ENCODE measurements at regions not wholly inside any gene's neighbourhood (a gene's known extent, or its start where the extent isn't known, plus 50 kb on each side); places are given as distances from the start of the nearest gene placed in this dataset.

DNA sequence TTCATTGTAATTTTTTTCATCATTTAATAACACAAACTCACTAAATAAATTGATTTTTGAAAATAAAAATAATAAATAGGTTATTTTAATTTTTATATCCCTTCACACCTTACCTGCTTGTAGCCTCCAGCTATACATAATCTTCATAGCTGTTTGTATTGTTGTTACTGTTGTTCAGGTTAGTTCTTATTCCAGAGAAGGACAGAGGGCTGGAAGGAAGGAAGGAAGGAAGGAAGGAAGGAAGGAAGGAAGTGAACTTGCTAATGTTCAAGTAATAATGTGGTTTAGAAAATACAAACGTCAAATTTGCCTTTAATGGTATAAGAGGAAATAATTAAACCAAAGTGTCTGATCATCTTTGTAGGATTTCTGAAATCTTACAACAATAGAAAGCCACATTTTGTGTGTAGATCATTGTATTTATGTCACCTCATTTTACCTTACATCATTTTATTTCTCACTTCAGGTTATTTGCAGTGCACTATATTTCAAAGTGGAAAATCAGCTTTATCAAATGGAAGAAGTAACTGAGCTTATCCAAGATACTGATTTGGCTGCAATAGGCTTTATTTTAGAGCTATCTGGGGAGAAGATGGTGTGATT is 660.0 kb upstream of the CCDC54 start:
- H3K79me2 ChIP-seq (ENCODE audit: control insufficient read depth, insufficient read depth, low read length, poor library complexity), result no peaks in the 10 kb centered on the region
- no peaks in the 10 kb centered on the region for H3K79me1 ChIP-seq (ENCODE audit: low read length)
- no peak overlapping the region for H3K4me3 ChIP-seq (ENCODE audit: low read depth, low read length)
- H4K12ac ChIP-seq (ENCODE audit: low read depth, low read length), result no peak overlapping the region
- no peak overlapping the region for H4K91ac ChIP-seq (ENCODE audit: low read depth, low read length)
- no CpG with 5 or more reads among the region's 1 CpG for WGBS (ENCODE audit: extremely low coverage, insufficient coverage, insufficient read length)
- no peak overlapping the region for H2AK5ac ChIP-seq (ENCODE audit: low read length)
- no peak overlapping the region for H3K14ac ChIP-seq (ENCODE audit: low read length)
- no peak overlapping the region for H3K4ac ChIP-seq (ENCODE audit: low read depth, low read length)
- no peak overlapping the region for H2BK12ac ChIP-seq (ENCODE audit: low read length)
- H3K36me3 ChIP-seq (ENCODE audit: control insufficient read depth in 1 of 2, insufficient read depth in 2 of 2, low read length in 2 of 2), result no peaks in the 10 kb centered on the region
- no peak overlapping the region for H3K27ac ChIP-seq (ENCODE audit: low read depth, low read length)
- no peak overlapping the region for H3K18ac ChIP-seq (ENCODE audit: low read length)
- H3K9ac ChIP-seq (ENCODE audit: low read length), result no peak overlapping the region
- H2BK120ac ChIP-seq (ENCODE audit: insufficient read depth, low read length, poor library complexity), result no peak overlapping the region
- no peak overlapping the region for H2AFZ ChIP-seq (ENCODE audit: insufficient read depth, low read length, poor library complexity)
- no peak overlapping the region for H2BK5ac ChIP-seq (ENCODE audit: low read depth, low read length, poor library complexity)
- H3K4me1 ChIP-seq (ENCODE audit: control insufficient read depth in 1 of 2, insufficient read depth in 2 of 2, low read length in 2 of 2), result no peaks in the 10 kb centered on the region
- peaks cover 4% of the 10 kb centered on the region for H3K9me3 ChIP-seq (ENCODE audit: insufficient read depth, low read depth, low read length)
- H3K4me2 ChIP-seq (ENCODE audit: low read length), result no peak overlapping the region
- DNase-seq, result no peak
- no peaks in the 10 kb centered on the region for H3K27me3 ChIP-seq (ENCODE audit: insufficient read depth, low read length)
- H3K23ac ChIP-seq (ENCODE audit: low read length), result no peak overlapping the region
- no peak overlapping the region for H4K8ac ChIP-seq (ENCODE audit: low read depth, low read length)

DNA sequence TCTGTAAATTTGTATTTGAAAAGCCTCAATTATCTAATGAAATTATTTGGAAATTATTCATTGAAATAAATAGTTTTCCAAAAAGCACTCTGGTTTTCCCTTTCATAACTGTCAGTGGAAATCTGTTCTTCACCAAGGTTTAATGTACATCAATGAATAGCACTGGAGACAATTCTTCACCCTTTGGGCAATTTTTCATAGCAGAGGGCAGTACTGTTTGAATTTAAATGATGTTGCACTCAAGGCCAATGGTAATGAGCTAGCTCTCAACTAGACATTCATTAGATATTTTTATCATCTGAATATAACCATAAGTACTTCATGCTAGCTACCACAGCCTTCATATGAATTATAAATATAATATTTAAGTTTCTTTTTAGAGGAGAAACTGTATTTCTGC is 658.2 kb upstream of the CCDC54 start:
- Histone ChIP-seq H4K91ac (ENCODE audit: low read depth, low read length) (no peak overlapping the region), H3K4me2 (ENCODE audit: low read length) (no peak overlapping the region), H4K8ac (ENCODE audit: low read depth, low read length) (no peak overlapping the region), H2BK12ac (ENCODE audit: low read length) (no peak overlapping the region), H3K27ac (ENCODE audit: low read depth, low read length) (no peak overlapping the region), H3K36me3 (ENCODE audit: control insufficient read depth in 1 of 2, insufficient read depth in 2 of 2, low read length in 2 of 2) (no peaks in the 10 kb centered on the region), H3K18ac (ENCODE audit: low read length) (no peak overlapping the region), H3K9ac (ENCODE audit: low read length) (no peak overlapping the region), H3K4me1 (ENCODE audit: control insufficient read depth in 1 of 2, insufficient read depth in 2 of 2, low read length in 2 of 2) (no peaks in the 10 kb centered on the region), H2AFZ (ENCODE audit: insufficient read depth, low read length, poor library complexity) (no peak overlapping the region), H3K4ac (ENCODE audit: low read depth, low read length) (no peak overlapping the region), H3K4me3 (ENCODE audit: low read depth, low read length) (no peak overlapping the region), H3K23ac (ENCODE audit: low read length) (no peak overlapping the region), H2BK5ac (ENCODE audit: low read depth, low read length, poor library complexity) (no peak overlapping the region), H4K12ac (ENCODE audit: low read depth, low read length) (no peak overlapping the region), H3K79me2 (ENCODE audit: control insufficient read depth, insufficient read depth, low read length, poor library complexity) (no peaks in the 10 kb centered on the region), H3K14ac (ENCODE audit: low read length) (no peak overlapping the region), H3K27me3 (ENCODE audit: insufficient read depth, low read length) (no peaks in the 10 kb centered on the region), H2AK5ac (ENCODE audit: low read length) (no peak overlapping the region), H3K79me1 (ENCODE audit: low read length) (no peaks in the 10 kb centered on the region), H2BK120ac (ENCODE audit: insufficient read depth, low read length, poor library complexity) (no peak overlapping the region), H3K9me3 (ENCODE audit: insufficient read depth, low read depth, low read length) (peaks cover 4% of the 10 kb centered on the region)
- no peak for DNase-seq

- Histone ChIP-seq H3K79me1 (ENCODE audit: low read length) (no peaks in the 10 kb centered on the region), H3K9me3 (ENCODE audit: insufficient read depth, low read depth, low read length) (peaks cover 4% of the 10 kb centered on the region), H3K27ac (ENCODE audit: low read depth, low read length) (no peak overlapping the region), H3K23ac (ENCODE audit: low read length) (no peak overlapping the region), H2BK5ac (ENCODE audit: low read depth, low read length, poor library complexity) (no peak overlapping the region), H2BK12ac (ENCODE audit: low read length) (no peak overlapping the region), H3K79me2 (ENCODE audit: control insufficient read depth, insufficient read depth, low read length, poor library complexity) (no peaks in the 10 kb centered on the region), H3K27me3 (ENCODE audit: insufficient read depth, low read length) (no peaks in the 10 kb centered on the region), H3K36me3 (ENCODE audit: control insufficient read depth in 1 of 2, insufficient read depth in 2 of 2, low read length in 2 of 2) (no peaks in the 10 kb centered on the region), H3K18ac (ENCODE audit: low read length) (no peak overlapping the region), H4K12ac (ENCODE audit: low read depth, low read length) (no peak overlapping the region), H3K4me3 (ENCODE audit: low read depth, low read length) (no peak overlapping the region), H3K9ac (ENCODE audit: low read length) (no peak overlapping the region), H4K91ac (ENCODE audit: low read depth, low read length) (no peak overlapping the region), H2AK5ac (ENCODE audit: low read length) (no peak overlapping the region), H3K14ac (ENCODE audit: low read length) (no peak overlapping the region), H4K8ac (ENCODE audit: low read depth, low read length) (no peak overlapping the region), H2AFZ (ENCODE audit: insufficient read depth, low read length, poor library complexity) (no peak overlapping the region), H3K4ac (ENCODE audit: low read depth, low read length) (no peak overlapping the region), H2BK120ac (ENCODE audit: insufficient read depth, low read length, poor library complexity) (no peak overlapping the region), H3K4me2 (ENCODE audit: low read length) (no peak overlapping the region), H3K4me1 (ENCODE audit: control insufficient read depth in 1 of 2, insufficient read depth in 2 of 2, low read length in 2 of 2) (no peaks in the 10 kb centered on the region)
- no CpG with 5 or more reads among the region's 2 CpGs for WGBS (ENCODE audit: extremely low coverage, insufficient coverage, insufficient read length)
- DNase-seq, result no peak
These were observed 657.7 kb upstream of the CCDC54 start for GRCh38 chr3:106719583-106719982.

DNA sequence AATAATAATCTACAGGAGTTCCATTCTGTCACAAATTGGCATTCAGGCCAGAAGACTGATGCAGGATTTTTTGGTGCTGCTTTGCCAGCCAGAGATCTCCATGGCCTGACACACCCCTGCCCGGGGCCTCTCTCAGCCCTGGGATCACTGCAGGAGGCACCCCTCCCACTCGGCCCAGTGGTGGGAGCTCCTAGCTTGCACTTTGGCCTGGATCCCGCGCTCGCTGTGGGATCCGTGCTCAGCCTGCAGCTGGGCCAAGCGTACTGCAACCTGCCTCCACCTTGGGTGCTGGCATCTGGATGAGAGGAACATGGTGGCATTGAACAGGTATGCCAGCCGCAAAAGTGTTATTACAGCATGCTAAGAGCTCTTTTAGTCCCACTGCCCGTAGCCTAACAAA is 656.7 kb upstream of the CCDC54 start:
- Histone ChIP-seq H3K9ac (ENCODE audit: low read length) (no peak overlapping the region), H3K9me3 (ENCODE audit: insufficient read depth, low read depth, low read length) (peaks cover 4% of the 10 kb centered on the region), H2BK120ac (ENCODE audit: insufficient read depth, low read length, poor library complexity) (no peak overlapping the region), H3K4ac (ENCODE audit: low read depth, low read length) (no peak overlapping the region), H3K4me2 (ENCODE audit: low read length) (no peak overlapping the region), H4K91ac (ENCODE audit: low read depth, low read length) (no peak overlapping the region), H3K27me3 (ENCODE audit: insufficient read depth, low read length) (no peaks in the 10 kb centered on the region), H3K4me3 (ENCODE audit: low read depth, low read length) (no peak overlapping the region), H3K23ac (ENCODE audit: low read length) (no peak overlapping the region), H2BK12ac (ENCODE audit: low read length) (no peak overlapping the region), H3K4me1 (ENCODE audit: control insufficient read depth in 1 of 2, insufficient read depth in 2 of 2, low read length in 2 of 2) (no peaks in the 10 kb centered on the region), H3K18ac (ENCODE audit: low read length) (no peak overlapping the region), H4K8ac (ENCODE audit: low read depth, low read length) (no peak overlapping the region), H3K36me3 (ENCODE audit: control insufficient read depth in 1 of 2, insufficient read depth in 2 of 2, low read length in 2 of 2) (no peaks in the 10 kb centered on the region), H2AK5ac (ENCODE audit: low read length) (no peak overlapping the region), H2AFZ (ENCODE audit: insufficient read depth, low read length, poor library complexity) (no peak overlapping the region), H2BK5ac (ENCODE audit: low read depth, low read length, poor library complexity) (no peak overlapping the region), H3K27ac (ENCODE audit: low read depth, low read length) (no peak overlapping the region), H3K79me1 (ENCODE audit: low read length) (no peaks in the 10 kb centered on the region), H4K12ac (ENCODE audit: low read depth, low read length) (no peak overlapping the region), H3K14ac (ENCODE audit: low read length) (no peak overlapping the region), H3K79me2 (ENCODE audit: control insufficient read depth, insufficient read depth, low read length, poor library complexity) (no peaks in the 10 kb centered on the region)
- DNase-seq, result no peak
- WGBS (ENCODE audit: extremely low coverage, insufficient coverage, insufficient read length), result no CpG with 5 or more reads among the region's 9 CpGs

All from trophoblast cell (in vitro differentiated cells and primary cell).